ENCODE measurements at regions not wholly inside any gene's neighbourhood (a gene's known extent, or its start where the extent isn't known, plus 50 kb on each side); places are given as distances from the start of the nearest gene placed in this dataset.

DNA sequence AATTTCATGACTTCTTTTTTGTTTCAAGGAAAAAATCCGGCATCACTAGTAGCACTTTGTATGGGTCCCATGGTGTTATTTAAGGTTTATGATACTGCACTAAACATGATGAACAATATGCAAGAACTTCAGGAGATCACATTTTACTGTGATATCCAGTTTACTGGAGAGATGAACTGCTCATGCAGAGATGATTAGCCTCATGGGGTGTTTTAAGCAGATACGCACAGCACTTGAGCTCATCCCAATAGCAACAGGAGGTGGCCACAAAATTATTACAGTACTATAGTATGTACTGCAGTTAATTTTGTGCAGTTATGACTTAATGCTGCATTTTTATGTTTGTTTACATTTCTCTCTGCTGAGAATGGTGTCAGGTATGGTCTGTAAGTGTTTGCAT lies 303.7 kb upstream of the PCDH15 start:
- TF ChIP-seq POLR2AphosphoS5 (IDR thresholded peaks at IDR 0.05; ENCODE audit: low read depth, low read length): no peak
- no peak for TF ChIP-seq SIN3A (IDR thresholded peaks at IDR 0.05; ENCODE audit: borderline replicate concordance, insufficient read depth, low read length)
